NCI-H2196 treated with DMSO at 0.1 percent for 48 hours (cell line): ENCODE measurements at regions not wholly inside any gene's neighbourhood (a gene's known extent, or its start where the extent isn't known, plus 50 kb on each side); places are given as distances from the start of the nearest gene placed in this dataset.
"Not testable (repeated sequence)": the region's sequence is repeated elsewhere in the genome, so short reads cannot be mapped to it uniquely, and the experiment has no call there.

Source experiments
- DNase-seq: peaks from one replicate; lab custom pipeline; 2025; ENCODE audit not compliant: unreplicated experiment; lab: John Stamatoyannopoulos, UW

DNA sequence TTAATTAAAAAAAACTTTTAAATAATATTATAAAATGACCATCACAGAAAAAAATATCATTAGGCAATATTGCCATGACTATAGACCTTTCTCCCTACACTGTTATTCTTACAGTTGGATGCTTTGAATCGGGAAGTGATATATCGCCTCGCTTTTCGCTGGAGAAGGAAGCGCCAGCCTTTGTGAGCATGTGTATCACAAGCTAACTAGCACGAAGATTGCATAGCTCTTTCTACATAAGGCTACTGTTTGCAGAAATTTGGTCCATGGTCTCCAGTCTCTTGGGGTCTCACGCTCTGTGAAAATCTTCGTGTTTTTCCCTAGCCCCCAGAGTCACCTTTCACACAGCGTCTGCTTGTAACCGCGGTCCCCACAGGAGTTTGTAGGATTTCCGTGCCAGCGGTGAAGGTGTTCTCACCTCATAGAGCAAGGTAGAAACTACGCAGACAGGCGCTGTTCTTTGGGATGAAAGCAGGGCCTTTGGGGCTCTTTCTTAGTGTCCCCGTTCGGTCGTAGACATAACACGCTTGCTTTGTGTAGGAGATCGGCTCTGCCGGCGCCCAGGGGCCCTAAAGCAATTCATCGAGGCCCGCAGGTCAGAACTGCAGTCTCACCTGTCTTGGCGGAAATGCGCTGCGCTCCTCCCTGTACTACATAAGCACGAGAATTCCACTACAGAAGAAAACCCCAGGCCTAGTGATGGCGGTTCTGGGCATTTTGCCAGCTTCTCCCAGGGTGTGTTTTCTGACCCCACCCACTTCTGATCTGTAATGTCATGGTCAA is 214.5 kb upstream of the NOTCH2NLA start:
- not testable (repeated sequence) for DNase-seq

DNA sequence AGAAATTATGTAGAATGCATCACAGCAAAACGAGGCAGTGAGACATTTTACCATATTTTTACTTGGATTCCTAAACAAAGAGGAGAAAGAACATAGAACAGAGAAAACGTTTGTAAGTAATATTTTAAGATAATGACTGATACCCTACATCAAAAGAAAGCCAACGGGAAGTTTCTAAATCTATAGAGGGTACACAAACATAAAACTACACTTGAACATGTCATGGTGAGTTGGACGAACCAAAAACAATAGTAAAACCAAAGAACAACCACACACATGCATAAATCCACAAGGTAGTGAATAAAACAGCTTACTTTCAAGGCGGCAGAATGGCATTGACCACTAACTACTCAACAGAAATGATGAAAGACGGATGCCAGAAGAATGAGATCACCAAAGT is 209.7 kb upstream of the NOTCH2NLA start:
- DNase-seq = not testable (repeated sequence)

DNA sequence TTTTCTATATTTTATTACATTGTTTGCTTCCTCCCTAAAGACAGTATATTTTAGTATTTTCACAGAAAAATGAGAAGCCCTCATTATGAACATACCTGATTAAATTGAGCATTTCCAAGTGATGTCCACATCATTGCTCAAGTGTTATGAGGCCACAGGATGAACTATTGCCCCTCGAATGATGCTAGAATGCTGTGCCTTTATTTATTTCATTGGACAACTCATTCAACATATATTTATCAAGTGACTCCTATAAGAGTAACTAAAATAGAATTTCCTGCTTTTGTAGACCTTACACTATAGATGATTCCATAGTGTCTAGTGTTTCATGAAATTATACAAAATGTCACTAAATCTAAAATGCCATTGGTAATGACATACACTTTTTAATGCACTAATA is 187.8 kb upstream of the NOTCH2NLA start:
- DNase-seq = not testable (repeated sequence)

DNA sequence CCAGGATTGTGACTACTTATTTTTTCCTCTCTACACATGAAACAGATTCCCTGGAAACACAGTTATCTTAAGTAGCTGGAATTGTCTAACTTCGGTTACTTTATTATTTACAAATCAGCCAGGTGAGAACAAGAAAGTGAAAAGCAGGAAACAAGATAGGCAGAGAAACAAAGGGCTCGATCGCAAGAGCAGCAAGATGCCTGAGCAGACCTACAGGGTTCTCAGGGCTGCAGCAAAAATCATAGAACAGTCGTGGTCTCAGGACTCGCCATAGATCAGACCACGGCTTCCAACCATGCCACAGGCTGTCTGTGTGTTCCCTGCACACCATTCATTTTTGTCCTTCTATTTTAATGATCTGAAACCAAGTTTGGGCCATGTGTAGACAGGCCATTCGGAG is 186.2 kb upstream of the NOTCH2NLA start:
- DNase-seq = not testable (repeated sequence)

DNA sequence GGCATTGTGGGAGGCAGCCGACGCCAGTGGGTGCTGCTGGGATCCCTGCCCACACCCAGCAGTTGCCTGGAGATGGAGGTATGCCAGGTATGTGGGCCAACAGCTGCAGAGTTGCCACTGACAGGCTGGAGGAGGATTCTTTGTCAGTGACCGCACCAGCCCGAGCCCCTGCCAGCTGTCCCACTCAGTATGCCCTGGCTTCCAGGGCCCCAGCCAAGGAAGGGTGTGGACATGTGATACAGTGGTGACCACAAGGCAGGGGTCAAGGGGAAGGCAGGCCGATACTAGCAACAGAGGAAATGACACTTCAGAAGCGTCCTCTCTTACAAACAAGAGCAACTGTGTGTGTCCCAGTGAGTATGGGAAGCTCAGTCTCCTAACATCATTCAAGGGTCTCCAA is 185.1 kb upstream of the NOTCH2NLA start:
- not testable (repeated sequence) for DNase-seq

DNA sequence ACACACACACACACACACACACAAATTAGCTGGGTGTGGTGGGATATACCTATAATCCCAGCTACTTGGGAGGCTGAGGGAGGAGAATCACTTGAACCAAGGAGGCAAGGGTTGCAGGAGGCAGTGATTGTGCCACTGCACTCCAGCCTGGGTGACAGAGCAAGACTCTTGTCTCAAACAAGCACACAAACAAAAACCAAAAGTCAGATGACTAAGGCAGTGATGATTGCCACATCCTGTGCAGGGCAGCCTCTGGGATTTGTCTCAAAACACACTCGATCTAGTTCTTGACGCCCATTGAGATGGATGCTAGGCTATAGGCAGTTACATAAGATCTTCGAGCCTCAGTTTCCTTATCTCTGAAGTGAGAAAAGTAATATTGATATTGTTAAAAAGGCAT is 183.1 kb upstream of the NOTCH2NLA start:
- not testable (repeated sequence) for DNase-seq

DNA sequence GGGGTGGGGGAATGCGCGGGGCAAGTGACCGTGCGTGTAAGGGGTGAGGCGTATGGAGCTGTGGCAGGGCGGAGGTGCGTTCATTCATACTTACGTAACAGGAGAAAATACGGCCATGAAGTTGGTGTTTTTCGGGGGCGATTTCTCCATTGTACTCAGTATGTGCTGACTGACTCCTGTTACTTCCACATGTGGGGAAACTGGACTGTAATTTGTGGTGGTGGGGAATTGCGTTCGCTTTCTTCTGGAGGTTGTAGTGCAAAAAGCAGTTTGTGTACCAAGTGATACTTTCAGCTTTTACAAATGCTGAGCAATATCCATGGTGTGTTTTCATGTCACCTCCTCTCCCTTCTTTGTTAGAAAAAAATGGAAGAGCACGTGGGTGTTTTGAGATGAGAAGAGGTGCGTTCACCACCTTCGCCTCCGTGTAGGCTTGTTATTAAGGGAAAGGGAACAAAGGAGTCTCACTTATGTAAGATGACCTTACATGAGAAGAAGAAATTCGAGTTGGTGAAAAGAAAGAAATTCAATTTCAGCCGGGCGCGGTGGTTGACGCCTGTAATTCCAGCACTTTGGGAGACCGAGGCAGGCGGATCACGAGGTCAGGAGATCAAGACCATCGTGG is 181.1 kb upstream of the NOTCH2NLA start:
- DNase-seq = not testable (repeated sequence)

DNA sequence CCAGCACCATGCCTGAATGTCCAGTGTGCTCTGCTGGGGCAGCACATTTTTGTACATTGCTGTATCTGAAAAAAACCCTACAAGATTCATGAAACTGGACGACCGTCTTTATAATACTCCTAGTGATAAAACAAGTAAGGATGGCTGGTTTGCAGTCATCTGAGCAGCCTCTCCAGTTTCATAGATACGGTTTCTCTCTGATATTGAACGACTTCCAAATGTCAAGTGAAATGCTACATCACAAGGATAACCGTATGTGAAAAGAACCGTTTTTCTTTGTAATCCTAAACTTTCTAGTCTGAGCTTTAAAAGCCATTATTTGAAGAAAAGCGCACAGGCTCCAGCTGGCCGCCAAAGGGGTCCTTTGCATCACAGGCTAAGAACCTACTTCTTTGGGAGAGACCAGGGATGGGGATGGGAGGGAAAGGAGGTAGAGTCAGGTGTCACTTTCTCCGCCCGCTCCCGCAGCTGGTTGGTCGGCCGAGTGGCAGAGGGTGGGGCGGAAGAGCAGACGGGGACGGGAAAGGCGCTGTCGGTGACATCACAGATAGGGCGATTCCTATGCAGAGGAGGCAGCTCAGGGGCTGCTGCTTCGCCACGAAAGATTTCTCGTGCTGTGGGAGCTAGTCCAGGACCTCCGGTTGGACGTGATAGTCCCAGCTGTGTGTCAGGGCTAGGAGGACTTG is 180.4 kb upstream of the NOTCH2NLA start:
- not testable (repeated sequence) for DNase-seq

DNA sequence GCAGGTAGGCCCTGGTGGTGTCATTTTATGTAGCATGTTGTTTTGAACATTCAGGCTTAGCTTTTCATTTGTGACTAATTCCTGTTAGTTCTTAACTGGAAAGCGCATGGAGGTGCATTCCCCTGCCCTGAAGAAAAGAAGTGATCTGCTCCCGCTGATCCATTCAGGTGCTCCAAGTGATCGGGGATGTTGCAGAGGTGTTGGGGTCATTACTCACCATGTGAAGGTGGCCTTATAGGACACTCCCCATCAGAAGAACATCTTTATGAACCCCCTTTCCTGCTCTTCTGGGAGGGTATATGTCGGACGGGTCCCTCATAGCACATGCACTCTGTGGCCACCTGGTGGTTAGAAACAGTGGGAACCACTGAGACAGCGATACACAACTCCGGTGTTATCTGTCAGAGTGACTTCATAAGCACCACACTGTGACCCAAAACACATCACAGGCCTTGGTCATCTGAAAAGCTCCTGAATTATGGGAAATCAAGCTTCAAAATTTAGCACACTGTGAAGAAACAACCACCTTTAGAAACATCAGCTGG is 172.5 kb upstream of the NOTCH2NLA start:
- not testable (repeated sequence) for DNase-seq

DNA sequence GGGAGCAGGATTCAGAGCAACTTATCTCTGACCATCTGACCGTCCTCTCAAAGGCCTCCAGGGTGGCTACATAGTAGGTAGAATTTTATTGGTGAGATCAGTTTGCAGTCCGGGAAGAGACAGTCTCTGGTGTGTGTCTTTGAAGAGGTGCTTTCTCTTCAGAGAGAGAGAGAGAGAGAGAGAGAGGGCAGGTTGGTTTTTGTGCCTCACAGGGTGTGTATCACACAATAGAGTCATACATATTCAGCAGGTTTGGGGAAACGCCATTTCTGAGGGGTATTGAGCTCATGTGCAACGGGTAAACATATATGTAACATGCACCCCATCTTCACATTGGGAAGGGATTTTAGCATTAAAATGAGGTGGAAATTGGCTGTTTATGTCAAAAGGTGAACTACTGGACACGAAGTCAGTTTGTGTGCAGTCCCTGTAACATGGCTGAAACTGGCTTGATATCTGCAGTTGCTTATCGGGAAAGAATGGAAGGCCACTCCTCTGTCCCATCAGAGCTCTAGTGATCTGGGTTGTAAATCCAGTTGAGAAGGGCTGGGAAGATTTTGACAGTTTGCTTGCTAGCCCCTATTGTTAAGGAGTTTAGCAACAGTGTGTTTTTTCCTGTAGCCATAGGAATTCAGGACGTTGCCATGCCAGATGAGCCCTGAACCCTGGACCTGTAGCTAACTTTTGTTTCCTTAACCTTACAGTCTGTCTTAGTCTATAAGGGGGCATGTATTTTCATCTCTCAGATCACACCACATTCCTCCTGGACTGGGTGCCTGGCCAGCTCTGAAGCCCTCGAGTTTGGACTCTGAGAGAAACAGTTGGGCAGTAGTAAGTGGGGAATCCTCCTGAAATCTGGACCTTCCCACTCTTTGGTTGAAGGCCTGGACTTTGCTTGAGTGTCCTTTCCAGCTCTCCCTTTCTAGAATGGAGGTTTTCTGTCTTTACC is 171.6 kb upstream of the NOTCH2NLA start:
- not testable (repeated sequence) for DNase-seq

DNA sequence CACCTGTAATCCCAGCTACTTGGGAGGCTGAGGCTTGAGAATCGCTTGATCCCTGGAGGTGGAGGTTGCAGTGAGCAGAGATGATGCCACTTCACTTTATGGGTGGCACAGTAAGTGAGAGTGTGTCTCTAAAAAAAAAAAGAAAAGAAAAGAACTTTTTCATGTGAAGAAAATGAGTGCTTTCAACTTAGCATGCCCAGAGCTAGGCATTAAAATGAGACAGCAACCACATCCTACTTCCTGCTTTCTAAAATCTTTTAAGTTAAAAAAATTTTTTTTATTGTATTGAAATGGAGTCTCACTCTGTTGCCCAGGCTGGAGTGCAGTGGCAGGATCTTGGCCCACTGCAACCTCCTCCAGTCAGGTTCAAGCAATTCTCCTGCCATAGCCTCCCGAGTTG is 170.4 kb upstream of the NOTCH2NLA start:
- not testable (repeated sequence) for DNase-seq

DNA sequence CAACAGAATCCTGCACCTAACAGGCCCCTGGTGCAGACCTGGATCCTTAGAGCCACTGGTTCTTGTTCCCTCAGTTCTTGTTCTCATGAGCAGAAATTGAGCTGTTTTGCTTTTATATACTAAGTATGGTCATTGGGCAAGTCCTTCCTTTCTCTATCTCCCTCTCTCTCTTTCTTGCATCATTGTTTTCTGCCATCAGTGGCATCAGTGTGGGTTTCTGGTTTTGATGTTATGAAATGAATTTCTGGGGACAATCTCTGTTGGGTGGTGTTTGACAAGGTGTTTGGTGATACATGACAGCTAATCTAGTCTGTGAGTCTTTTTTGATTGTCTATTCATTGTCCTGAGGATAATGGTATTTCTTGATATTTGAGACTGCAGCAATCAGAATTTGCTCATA is 168.0 kb upstream of the NOTCH2NLA start:
- DNase-seq = not testable (repeated sequence)

DNA sequence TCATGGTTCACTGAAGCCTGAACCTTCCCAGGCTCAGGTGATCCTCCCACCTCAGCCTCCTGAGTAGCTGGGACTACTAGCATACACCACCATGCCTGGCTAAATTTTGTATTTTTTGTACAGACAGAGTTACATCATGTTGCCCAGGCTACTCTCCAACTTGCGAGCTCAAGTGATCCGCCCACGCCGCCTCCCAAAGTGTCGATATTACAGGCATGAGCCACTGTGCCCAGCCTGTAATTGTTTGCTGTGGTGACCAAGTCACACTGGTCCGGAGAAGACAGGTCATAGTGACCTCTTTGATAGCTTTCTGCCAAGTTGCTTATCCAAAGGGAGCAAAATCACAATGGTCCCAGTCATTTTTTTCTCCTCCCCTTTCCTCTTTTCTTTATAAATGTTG is 167.4 kb upstream of the NOTCH2NLA start:
- not testable (repeated sequence) for DNase-seq

DNA sequence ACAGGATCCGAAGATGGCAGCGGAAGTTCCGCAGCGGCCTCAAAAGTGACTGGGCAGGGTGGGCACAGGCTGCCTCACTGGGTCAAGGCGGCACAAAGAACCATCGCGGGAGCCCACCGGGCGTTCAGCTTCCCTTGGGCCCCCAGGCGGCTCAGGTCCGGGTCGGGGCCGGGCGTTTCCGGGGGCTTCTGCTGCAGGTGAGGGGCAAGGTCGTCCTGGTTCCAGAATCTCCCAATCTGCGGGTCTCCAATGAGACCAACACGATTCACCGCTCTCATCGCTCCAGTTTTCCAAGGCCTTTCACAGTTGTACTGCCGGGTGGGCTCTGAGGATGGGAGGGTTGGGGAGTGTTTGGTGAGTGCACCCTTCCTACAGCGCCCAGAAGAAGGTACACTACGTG is 165.0 kb upstream of the NOTCH2NLA start:
- not testable (repeated sequence) for DNase-seq

DNA sequence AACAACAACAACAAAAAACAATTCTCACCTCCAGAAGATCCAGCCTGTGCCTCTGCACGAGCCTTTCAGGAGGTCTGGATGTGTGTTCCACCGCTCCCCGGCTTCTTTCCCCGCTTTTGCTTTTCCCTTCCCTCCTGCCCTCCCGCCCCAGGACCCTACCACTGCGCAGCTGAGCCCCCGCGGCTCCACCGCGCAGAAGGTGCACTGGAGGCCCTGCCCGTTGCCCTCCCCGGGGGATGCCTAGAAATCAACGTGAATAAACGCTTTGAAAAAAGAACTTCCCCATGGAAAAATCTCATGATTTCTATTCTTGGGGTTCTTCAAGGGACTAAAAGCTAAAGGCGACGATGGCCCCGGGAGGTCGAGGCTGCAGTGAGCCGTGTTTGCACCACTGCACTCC is 164.3 kb upstream of the NOTCH2NLA start:
- DNase-seq = not testable (repeated sequence)

DNA sequence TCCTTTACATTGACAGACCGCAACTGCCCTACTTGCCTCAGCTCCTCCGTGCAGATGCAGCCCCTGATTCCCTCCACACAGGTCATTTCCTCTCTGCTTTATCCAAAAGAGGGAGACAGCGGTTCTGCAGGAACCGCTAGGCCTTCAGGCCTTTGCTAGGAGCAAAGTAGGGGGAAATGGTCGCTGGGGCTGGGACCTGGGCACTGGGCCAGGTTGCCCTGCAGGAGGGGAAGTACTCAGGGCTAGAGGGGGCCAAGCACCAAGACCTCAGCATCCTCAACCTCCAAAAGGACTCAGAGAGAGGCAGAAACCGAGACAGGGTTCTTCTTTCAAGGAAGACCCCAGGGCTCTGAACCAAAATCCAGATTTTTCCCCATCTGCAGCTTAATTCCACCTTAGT is 160.4 kb upstream of the NOTCH2NLA start:
- DNase-seq = not testable (repeated sequence)

DNA sequence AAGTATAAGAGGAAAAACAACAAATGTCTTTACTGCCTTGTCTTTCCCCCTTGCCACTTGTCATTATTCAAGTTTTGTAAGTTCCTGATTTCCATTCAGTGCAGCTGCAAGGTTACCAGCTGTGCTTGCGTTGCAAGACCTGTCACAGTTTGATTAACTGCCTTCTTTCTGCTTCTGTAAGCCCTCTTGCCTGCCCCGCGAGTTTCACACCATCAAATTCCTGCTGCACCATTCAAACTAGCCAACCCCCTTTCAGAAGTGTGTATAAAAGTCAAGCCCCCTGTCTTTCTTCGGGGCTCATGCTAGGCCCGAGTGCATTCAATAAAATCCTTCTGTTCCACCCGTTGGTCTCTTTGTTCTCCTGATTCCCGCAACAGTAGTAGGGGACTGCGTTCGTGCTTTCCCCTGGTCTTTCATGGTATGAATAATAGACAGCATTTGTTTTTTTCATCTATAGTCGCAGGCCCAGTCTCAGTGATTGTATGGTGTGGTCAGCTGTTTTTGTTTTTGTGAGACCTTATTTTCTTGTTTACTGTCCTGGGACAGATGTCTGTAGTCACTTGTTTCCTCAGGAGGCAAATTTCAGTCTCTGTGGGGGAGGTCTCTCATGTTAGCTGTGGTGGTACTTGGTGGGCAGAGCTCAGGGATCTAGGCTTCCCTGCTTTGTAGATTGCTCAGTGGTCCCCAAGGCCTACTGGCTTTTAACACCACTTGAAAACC is 159.1 kb upstream of the NOTCH2NLA start:
- DNase-seq = not testable (repeated sequence)

DNA sequence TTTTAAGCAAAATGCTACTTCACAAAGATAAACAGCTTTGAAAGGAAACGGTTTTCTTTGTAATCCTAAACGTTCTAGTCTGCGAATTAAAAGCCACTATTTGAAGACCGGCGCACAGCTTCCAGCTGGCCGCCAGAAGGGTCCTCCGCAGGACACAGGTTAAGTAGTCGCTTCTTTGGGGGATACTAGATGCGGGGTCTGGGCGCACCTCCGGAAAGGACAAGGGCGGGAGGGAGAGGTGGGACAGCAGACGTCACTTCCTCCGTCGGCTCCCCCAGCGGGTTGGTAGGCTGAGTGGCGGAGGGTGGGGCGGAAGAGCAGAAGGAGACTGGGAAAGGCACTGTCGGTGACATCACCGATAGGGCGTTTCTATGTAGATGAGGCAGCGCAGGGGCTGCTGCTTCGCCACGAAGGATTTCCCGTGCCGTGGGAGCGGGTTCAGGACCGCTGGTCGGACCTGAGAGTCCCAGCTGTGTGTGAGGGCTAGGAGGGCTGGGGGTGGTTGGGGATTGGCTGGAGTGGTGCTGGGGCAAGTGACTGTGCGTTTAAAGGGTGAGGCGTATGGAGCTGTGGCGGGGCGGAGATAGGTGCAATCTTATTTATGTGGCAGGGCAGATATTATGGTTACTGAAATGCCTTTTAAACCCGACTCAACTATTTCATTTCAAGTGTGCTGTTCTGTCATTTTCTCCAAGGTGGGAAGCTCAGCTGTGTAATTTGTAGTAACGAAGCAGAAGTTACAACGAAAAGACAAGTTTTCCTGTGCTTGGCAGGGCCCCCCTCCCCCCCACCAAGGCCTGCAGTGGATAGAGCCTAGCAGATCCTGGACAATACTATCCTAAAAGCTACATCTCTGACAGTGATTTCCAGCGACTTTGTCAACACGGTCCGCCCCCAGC is 158.3 kb upstream of the NOTCH2NLA start:
- peak; percentile 64 for DNase-seq

DNA sequence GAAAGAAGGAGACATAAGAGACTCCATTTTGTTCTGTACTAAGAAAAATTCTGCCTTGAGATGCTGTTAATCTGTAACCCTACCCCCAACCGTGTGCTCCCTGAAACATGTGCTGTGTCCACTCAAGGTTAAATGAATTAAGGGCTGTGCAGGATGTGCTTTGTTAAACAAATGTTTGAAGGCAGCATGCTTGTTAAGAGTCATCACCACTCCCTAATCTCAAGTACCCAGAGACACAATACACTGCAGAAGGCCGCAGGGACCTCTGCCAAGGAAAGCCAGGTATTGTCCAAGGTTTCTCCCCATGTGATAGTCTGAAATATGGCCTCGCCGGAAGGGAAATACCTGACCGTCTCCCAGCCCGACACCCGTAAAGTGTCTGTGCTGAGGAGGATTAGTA is 152.4 kb upstream of the NOTCH2NLA start:
- DNase-seq = not testable (repeated sequence)
